Glutamatergic neuron (in vitro differentiated cells): ENCODE measurements at regions not wholly inside any gene's neighbourhood (a gene's known extent, or its start where the extent isn't known, plus 50 kb on each side); places are given as distances from the start of the nearest gene placed in this dataset.

Experiments
- DNase-seq: peaks from one replicate; pipeline ENCODE4 v3.0.0; 2022
- H3K27ac Mint-ChIP-seq: one replicate; pipeline ENCODE4 v1.8.0; 2020; ENCODE audit warnings: mild to moderate bottlenecking, mixed read lengths, inconsistent platforms; ENCODE audit not compliant: unreplicated experiment
- H3K27me3 Mint-ChIP-seq: one replicate; pipeline ENCODE4 v1.8.0; 2020; ENCODE audit warnings: mild to moderate bottlenecking, moderate library complexity, mixed read lengths, inconsistent platforms; ENCODE audit not compliant: unreplicated experiment
- H3K36me3 Mint-ChIP-seq: one replicate; pipeline ENCODE4 v1.8.0; 2020; ENCODE audit warnings: mild to moderate bottlenecking, mixed read lengths, inconsistent platforms; ENCODE audit not compliant: unreplicated experiment
- H3K4me1 Mint-ChIP-seq: one replicate; pipeline ENCODE4 v1.8.0; 2020; ENCODE audit warnings: mild to moderate bottlenecking, low read depth, mixed read lengths, inconsistent platforms; ENCODE audit not compliant: unreplicated experiment
- H3K4me3 Mint-ChIP-seq: one replicate; pipeline ENCODE4 v1.8.0; 2020; ENCODE audit warnings: mild to moderate bottlenecking, mixed read lengths, inconsistent platforms; ENCODE audit not compliant: unreplicated experiment
- H3K9me3 Mint-ChIP-seq: one replicate; pipeline ENCODE4 v1.8.0; 2020; ENCODE audit warnings: mild to moderate bottlenecking, moderate library complexity, mixed read lengths, inconsistent platforms; ENCODE audit not compliant: unreplicated experiment
- CTCF ChIP-seq: fragments of 200-600 bp; sonication (generic); IDR thresholded peaks from one replicate; pipeline ENCODE4 v1.5.0; 2021; ENCODE audit not compliant: partially characterized antibody, unreplicated experiment

- no peak overlapping the region for H3K4me3 Mint-ChIP-seq
- H3K4me1 Mint-ChIP-seq = no peaks in the 10 kb centered on the region
- H3K9me3 Mint-ChIP-seq = no peaks in the 10 kb centered on the region
- no peak for TF ChIP-seq CTCF
- no peak overlapping the region for H3K27ac Mint-ChIP-seq
- no peaks in the 10 kb centered on the region for H3K36me3 Mint-ChIP-seq
- H3K27me3 Mint-ChIP-seq = peaks cover 3% of the 10 kb centered on the region
- no peak for DNase-seq
Observed at GRCh38 chr1:30284728-30285475, 438.5 kb downstream of the MATN1 start.

GRCh38 chr1:30284226-30284625 is 439.2 kb downstream of the MATN1 start:
- Mint-ChIP-seq H3K4me3 (no peak overlapping the region), H3K27me3 (peaks cover 1% of the 10 kb centered on the region), H3K4me1 (no peaks in the 10 kb centered on the region), H3K9me3 (no peaks in the 10 kb centered on the region), H3K27ac (no peak overlapping the region), H3K36me3 (no peaks in the 10 kb centered on the region)
- no peak for TF ChIP-seq CTCF
- no peak for DNase-seq

GRCh38 chr1:30283199-30283962 is 440.0 kb downstream of the MATN1 start:
- H3K4me3 Mint-ChIP-seq = no peak overlapping the region
- TF ChIP-seq CTCF = no peak
- H3K36me3 Mint-ChIP-seq = no peaks in the 10 kb centered on the region
- no peaks in the 10 kb centered on the region for H3K9me3 Mint-ChIP-seq
- no peaks in the 10 kb centered on the region for H3K27me3 Mint-ChIP-seq
- DNase-seq = no peak
- H3K4me1 Mint-ChIP-seq = no peaks in the 10 kb centered on the region
- no peak overlapping the region for H3K27ac Mint-ChIP-seq

GRCh38 chr1:30280572-30280971 is 442.8 kb downstream of the MATN1 start:
- Mint-ChIP-seq H3K4me3 (no peak overlapping the region), H3K9me3 (no peaks in the 10 kb centered on the region), H3K27me3 (no peaks in the 10 kb centered on the region), H3K27ac (no peak overlapping the region), H3K36me3 (no peaks in the 10 kb centered on the region), H3K4me1 (no peaks in the 10 kb centered on the region)
- no peak for DNase-seq
- no peak for TF ChIP-seq CTCF

GRCh38 chr1:30277911-30278310 is 445.5 kb downstream of the MATN1 start:
- Mint-ChIP-seq H3K4me3 (no peak overlapping the region), H3K4me1 (no peaks in the 10 kb centered on the region), H3K27ac (no peak overlapping the region), H3K36me3 (no peaks in the 10 kb centered on the region), H3K9me3 (no peaks in the 10 kb centered on the region), H3K27me3 (no peaks in the 10 kb centered on the region)
- TF ChIP-seq CTCF = no peak
- no peak for DNase-seq
